ENCODE measurements at regions not wholly inside any gene's neighbourhood (a gene's known extent, or its start where the extent isn't known, plus 50 kb on each side); places are given as distances from the start of the nearest gene placed in this dataset.

GRCh38 chr4:177155454-177155853 is 154.2 kb upstream of the NEIL3 start:
- no peak for TF ChIP-seq CTCF (IDR thresholded peaks at IDR 0.05; ENCODE audit: low read depth, low read length)
- TF ChIP-seq POLR2A (IDR thresholded peaks at IDR 0.05; ENCODE audit: extremely low read depth, insufficient read length) = no peak
- TF ChIP-seq MYC (IDR thresholded peaks at IDR 0.05; ENCODE audit: low read depth, low read length) = no peak
- TF ChIP-seq, protein P1, sequence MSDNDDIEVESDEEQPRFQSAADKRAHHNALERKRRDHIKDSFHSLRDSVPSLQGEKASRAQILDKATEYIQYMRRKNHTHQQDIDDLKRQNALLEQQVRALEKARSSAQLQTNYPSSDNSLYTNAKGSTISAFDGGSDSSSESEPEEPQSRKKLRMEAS (IDR thresholded peaks at IDR 0.05; ENCODE audit: low read depth, low read length) = no peak

Data from NB4 (cell line).